ENCODE measurements at regions not wholly inside any gene's neighbourhood (a gene's known extent, or its start where the extent isn't known, plus 50 kb on each side); places are given as distances from the start of the nearest gene placed in this dataset.

GRCh38 chr20:52817511-52817910 is 154.6 kb upstream of the TSHZ2 start:
- TF ChIP-seq CTCF (conservative IDR thresholded peaks at IDR 0.05) (no peak), EZH2 (IDR thresholded peaks at IDR 0.05; ENCODE audit: low read depth) (no peak)
- H4K20me1 ChIP-seq (ENCODE audit: insufficient read depth): no peaks in the 10 kb centered on the region
- no peak for DNase-seq
- no peak overlapping the region for H3K4me3 ChIP-seq
- no peaks in the 10 kb centered on the region for H3F3A ChIP-seq (ENCODE audit: insufficient read depth, low read depth)
- POLR2A ChIA-PET (ENCODE audit: unreplicated experiment): no interaction called here
- no peak overlapping the region for H3K4me2 ChIP-seq
- no peak overlapping the region for H3K27ac ChIP-seq
- H3K4me1 ChIP-seq (replicated peaks; ENCODE audit: insufficient read depth): no peaks in the 10 kb centered on the region
- no peaks in the 10 kb centered on the region for H3K36me3 ChIP-seq (ENCODE audit: low read depth)
- CTCF ChIA-PET: no interaction called here
- no peaks in the 10 kb centered on the region for H3K79me2 ChIP-seq (ENCODE audit: low read depth)
- 0 out of 2 replicates have a peak, but pooled peaks cover 5% of the 10 kb centered on the region for H3K9me2 ChIP-seq (ENCODE audit: insufficient read depth)
- BruUV-seq (replicated peaks): no TSS peak
- peaks cover 13% of the 10 kb centered on the region for H3K27me3 ChIP-seq (ENCODE audit: insufficient read depth, low read depth)
- no peak overlapping the region for H2AFZ ChIP-seq
- intact Hi-C loops (cut with micrococcal nuclease; ENCODE audit: unreplicated experiment): no loop called here
- no peaks in the 10 kb centered on the region for H3K9me3 ChIP-seq (ENCODE audit: insufficient read depth, low read depth)

- BruUV-seq (replicated peaks): no TSS peak
- POLR2A ChIA-PET (ENCODE audit: unreplicated experiment): no interaction called here
- TF ChIP-seq CTCF (conservative IDR thresholded peaks at IDR 0.05): no peak
These were observed 157.8 kb upstream of the TSHZ2 start for GRCh38 chr20:52814371-52814770.

GRCh38 chr20:52812231-52812847 is 159.8 kb upstream of the TSHZ2 start:
- H3K9me3 ChIP-seq (ENCODE audit: insufficient read depth, low read depth): no peaks in the 10 kb centered on the region
- ChIA-PET CTCF (no interaction called here), POLR2A (ENCODE audit: unreplicated experiment) (no interaction called here)
- no peaks in the 10 kb centered on the region for H3K4me1 ChIP-seq (replicated peaks; ENCODE audit: insufficient read depth)
- H2AFZ ChIP-seq: no peak overlapping the region
- H3F3A ChIP-seq (ENCODE audit: insufficient read depth, low read depth): no peaks in the 10 kb centered on the region
- no peaks in the 10 kb centered on the region for H4K20me1 ChIP-seq (ENCODE audit: insufficient read depth)
- no TSS peak for BruUV-seq (replicated peaks)
- no peaks in the 10 kb centered on the region for H3K79me2 ChIP-seq (ENCODE audit: low read depth)
- no peak overlapping the region for H3K4me2 ChIP-seq
- TF ChIP-seq EZH2 (IDR thresholded peaks at IDR 0.05; ENCODE audit: low read depth) (no peak), CTCF (conservative IDR thresholded peaks at IDR 0.05) (no peak)
- 0 out of 2 replicates have a peak, but pooled peaks cover 5% of the 10 kb centered on the region for H3K9me2 ChIP-seq (ENCODE audit: insufficient read depth)
- no peak overlapping the region for H3K4me3 ChIP-seq
- H3K27me3 ChIP-seq (ENCODE audit: insufficient read depth, low read depth): peaks cover 6% of the 10 kb centered on the region; the same call in 1 of the 2 replicates
- intact Hi-C loops (cut with micrococcal nuclease; ENCODE audit: unreplicated experiment): no loop called here
- DNase-seq: no peak
- H3K36me3 ChIP-seq (ENCODE audit: low read depth): no peaks in the 10 kb centered on the region
- no peak overlapping the region for H3K27ac ChIP-seq

More at GRCh38 chr20:52814371-52814770, 157.8 kb upstream of the TSHZ2 start:
- Histone ChIP-seq H3K9me3 (ENCODE audit: insufficient read depth, low read depth) (no peaks in the 10 kb centered on the region), H3K4me2 (no peak overlapping the region), H3K27ac (no peak overlapping the region), H3K4me3 (no peak overlapping the region), H3F3A (ENCODE audit: insufficient read depth, low read depth) (no peaks in the 10 kb centered on the region), H2AFZ (no peak overlapping the region), H3K27me3 (ENCODE audit: insufficient read depth, low read depth) (peaks cover 16% of the 10 kb centered on the region), H3K4me1 (replicated peaks; ENCODE audit: insufficient read depth) (no peaks in the 10 kb centered on the region), H3K79me2 (ENCODE audit: low read depth) (no peaks in the 10 kb centered on the region), H3K36me3 (ENCODE audit: low read depth) (no peaks in the 10 kb centered on the region), H4K20me1 (ENCODE audit: insufficient read depth) (no peaks in the 10 kb centered on the region), H3K9me2 (ENCODE audit: insufficient read depth) (0 out of 2 replicates have a peak, but pooled peaks cover 5% of the 10 kb centered on the region)
- no peak for DNase-seq
- intact Hi-C loops (cut with micrococcal nuclease; ENCODE audit: unreplicated experiment): no loop called here
- CTCF ChIA-PET: no interaction called here

All from PC-9 (cell line).